Activated naive CD8-positive, alpha-beta T cell treated with anti-CD3 and anti-CD28 coated beads, Interleukin-2, amount 10 ng/mL, durations not matched to agents 7 days and 5 days (primary cell): ENCODE measurements at regions not wholly inside any gene's neighbourhood (a gene's known extent, or its start where the extent isn't known, plus 50 kb on each side); places are given as distances from the start of the nearest gene placed in this dataset.

ENCODE experiments used
- ATAC-seq: fragments of 150-1000 bp; cut with Tn5 transposase; one replicate; pipeline ENCODE4 v1.10.0; 2021; ENCODE audit warnings: low read depth, moderate library complexity
- POLR2A ChIA-PET: fragments of 350-600 bp; sonication (Branson Sonifier 250); formaldehyde crosslinking; loops from one replicate; lab custom pipeline; 2021; ENCODE audit warnings: antibody characterized with exemption; lab: Charles Lee
- DNase-seq: peaks from one replicate; pipeline ENCODE4 v3.0.0; 2021
- H3K27ac Mint-ChIP-seq: one replicate; pipeline ENCODE4 v1.8.0; 2022; ENCODE audit warnings: mild to moderate bottlenecking, mixed read lengths
- H3K27me3 Mint-ChIP-seq: one replicate; pipeline ENCODE4 v1.8.0; 2022; ENCODE audit warnings: mild to moderate bottlenecking, moderate library complexity, mixed read lengths
- H3K36me3 Mint-ChIP-seq: one replicate; pipeline ENCODE4 v1.8.0; 2021; ENCODE audit warnings: mild to moderate bottlenecking, mixed read lengths
- H3K4me1 Mint-ChIP-seq: one replicate; pipeline ENCODE4 v1.8.0; 2021; ENCODE audit warnings: mixed read lengths
- H3K4me3 Mint-ChIP-seq: one replicate; pipeline ENCODE4 v1.8.0; 2022; ENCODE audit warnings: mild to moderate bottlenecking, moderate library complexity, mixed read lengths
- H3K9me3 Mint-ChIP-seq: one replicate; pipeline ENCODE4 v1.8.0; 2021; ENCODE audit warnings: mixed read lengths

DNA sequence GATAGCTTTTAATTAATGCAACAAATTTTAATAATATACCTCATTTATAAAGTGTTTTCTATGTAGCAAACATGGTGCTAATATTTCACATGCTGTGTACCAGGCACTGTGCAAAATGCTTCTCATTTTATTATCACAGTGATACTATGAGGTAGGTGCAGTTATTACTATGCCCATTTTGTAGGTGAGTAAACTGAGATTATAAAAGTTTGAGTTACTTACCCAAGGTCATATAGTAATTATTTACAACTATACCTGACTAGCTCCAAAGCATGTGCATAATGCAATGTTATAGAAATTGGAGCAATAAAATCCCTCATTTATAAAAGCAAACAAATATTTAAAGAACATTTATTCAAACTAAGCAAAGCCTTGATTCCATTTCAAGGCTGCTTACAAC is 54.5 kb upstream of the DCBLD2 start:
- no peaks in the 10 kb centered on the region for H3K9me3 Mint-ChIP-seq
- no peak for ATAC-seq
- no peaks in the 10 kb centered on the region for H3K4me1 Mint-ChIP-seq
- POLR2A ChIA-PET = no interaction called here
- no peaks in the 10 kb centered on the region for H3K36me3 Mint-ChIP-seq
- no peak overlapping the region for H3K27ac Mint-ChIP-seq
- no peak for DNase-seq
- H3K27me3 Mint-ChIP-seq = peaks cover 10% of the 10 kb centered on the region
- H3K4me3 Mint-ChIP-seq = no peak overlapping the region

DNA sequence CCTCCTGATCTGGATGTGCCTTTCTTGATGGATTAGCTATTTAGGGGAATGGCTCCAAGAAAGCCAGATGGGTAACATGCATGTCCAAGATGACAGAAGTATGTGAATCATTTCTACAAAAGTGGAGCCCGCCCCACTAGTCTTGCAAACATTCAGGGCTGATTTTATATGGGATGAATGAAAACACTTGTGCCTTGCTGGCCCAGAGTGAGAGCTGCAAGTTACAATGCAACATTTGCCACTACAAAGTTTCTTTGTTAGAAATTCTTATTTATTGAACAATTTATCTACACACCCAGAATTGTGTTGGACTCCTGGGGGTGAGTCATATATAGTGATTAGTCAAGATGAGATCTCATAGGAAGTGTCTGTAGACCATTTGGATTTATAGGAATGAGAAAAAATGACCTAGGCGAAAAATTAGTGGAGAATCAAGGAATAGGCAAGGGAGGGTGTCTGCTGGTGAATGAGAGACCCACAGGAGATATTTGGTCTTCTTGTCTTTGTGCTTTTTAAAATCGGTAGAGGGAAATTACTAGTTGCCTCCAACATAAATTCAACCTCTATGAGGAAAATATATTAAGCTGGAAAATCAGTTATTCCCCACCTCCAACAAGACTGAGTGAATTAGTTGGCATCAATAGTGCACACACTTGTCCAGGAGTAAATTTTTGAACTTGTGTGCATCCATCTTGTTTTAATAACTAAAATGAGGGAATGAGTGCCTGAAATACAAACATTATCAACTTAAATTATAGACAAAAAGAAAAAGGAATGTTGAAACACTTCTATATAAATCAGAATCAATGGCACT is 53.5 kb upstream of the DCBLD2 start:
- Mint-ChIP-seq H3K4me3 (no peak overlapping the region), H3K36me3 (no peaks in the 10 kb centered on the region), H3K27ac (no peak overlapping the region), H3K27me3 (peaks cover 10% of the 10 kb centered on the region), H3K9me3 (no peaks in the 10 kb centered on the region), H3K4me1 (no peaks in the 10 kb centered on the region)
- no peak for ATAC-seq
- no peak for DNase-seq
- POLR2A ChIA-PET = no interaction called here

DNA sequence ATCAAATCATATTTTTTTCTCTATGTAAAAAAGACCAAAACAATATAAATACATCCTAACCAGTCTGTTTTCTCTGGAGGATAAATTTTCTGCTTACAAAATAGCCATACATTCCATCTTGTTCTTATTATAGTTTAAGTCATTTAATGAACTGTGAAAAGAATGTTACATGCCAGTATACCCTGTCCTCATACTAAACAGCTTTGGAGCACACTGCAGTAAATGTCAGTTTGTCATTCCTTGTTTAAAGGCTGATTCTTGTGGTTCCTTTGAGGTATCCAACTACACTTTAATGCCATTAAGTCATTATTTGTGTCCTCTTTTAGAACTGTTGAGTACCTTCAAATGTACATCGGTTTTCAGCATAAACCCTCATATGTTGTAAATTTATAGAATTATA is 52.7 kb upstream of the DCBLD2 start:
- no peak overlapping the region for H3K4me3 Mint-ChIP-seq
- H3K27ac Mint-ChIP-seq = no peak overlapping the region
- H3K27me3 Mint-ChIP-seq = peaks cover 10% of the 10 kb centered on the region
- H3K9me3 Mint-ChIP-seq = no peaks in the 10 kb centered on the region
- no peak for DNase-seq
- POLR2A ChIA-PET = no interaction called here
- H3K36me3 Mint-ChIP-seq = no peaks in the 10 kb centered on the region
- no peaks in the 10 kb centered on the region for H3K4me1 Mint-ChIP-seq
- no peak for ATAC-seq

DNA sequence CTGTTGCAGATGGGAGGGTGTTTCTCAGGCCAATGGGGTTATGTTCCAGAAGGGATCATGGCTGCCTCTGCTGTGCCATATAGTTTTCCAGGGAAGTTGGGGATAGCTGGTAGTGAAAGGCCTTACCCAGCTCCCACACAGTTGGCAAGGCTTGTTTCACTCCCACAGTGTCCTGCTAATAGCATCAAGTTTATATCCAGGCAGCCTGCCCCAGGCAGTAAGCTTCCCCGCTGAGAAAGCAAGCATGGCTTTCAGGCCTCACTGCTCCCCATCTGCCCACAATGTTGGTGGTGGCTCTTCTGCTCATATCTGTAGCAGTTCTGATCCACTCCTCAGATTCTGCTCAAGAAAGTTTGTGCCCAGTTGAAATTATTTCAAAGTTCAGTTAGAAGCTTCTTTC is 50.9 kb upstream of the DCBLD2 start:
- Mint-ChIP-seq H3K4me3 (no peak overlapping the region), H3K36me3 (no peaks in the 10 kb centered on the region), H3K4me1 (no peaks in the 10 kb centered on the region), H3K27me3 (peaks cover 12% of the 10 kb centered on the region), H3K27ac (no peak overlapping the region), H3K9me3 (no peaks in the 10 kb centered on the region)
- DNase-seq (no peak), ATAC-seq (no peak)
- POLR2A ChIA-PET = no interaction called here
